ENCODE measurements at regions not wholly inside any gene's neighbourhood (a gene's known extent, or its start where the extent isn't known, plus 50 kb on each side); places are given as distances from the start of the nearest gene placed in this dataset.

DNA sequence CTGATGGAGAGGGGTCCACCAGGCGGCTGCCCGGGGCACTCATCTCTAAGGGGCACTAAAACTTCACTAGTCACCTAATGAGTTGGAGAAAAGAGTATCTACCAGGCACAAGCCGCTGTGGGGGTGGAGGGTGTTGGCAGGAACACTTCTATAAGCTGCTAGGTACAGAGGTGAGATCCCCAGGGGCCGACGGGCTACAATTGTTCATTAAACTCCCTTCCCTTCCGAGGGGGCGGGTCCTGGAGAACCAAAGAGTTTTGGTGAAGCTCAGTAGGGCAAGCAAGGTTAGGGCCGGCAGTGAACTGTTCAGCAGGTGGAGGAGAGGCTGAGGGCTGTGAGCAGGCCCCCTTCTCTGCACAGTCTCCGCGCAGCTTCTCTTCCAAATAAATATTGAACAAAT, 78.7 kb upstream of the ARAP3 start:
- no peak overlapping the region for H3K4me3 Mint-ChIP-seq
- no peak for ATAC-seq
- peaks cover 41 to 65% (median 53%) of the 10 kb centered on the region in 5 donors for H3K27me3 Mint-ChIP-seq
- peaks cover 0 to 14% (median 0%) of the 10 kb centered on the region in 7 donors for H3K4me1 Mint-ChIP-seq
- no peaks in the 10 kb centered on the region for H3K36me3 ChIP-seq (ENCODE audit: control insufficient read depth in 2 of 3, insufficient read depth in 3 of 3, low read length in 3 of 3)
- ChIA-PET CTCF (no interaction called here), POLR2A (no interaction called here)
- no peak for DNase-seq
- no peaks in the 10 kb centered on the region for H3K27me3 ChIP-seq (ENCODE audit: control insufficient read depth in 2 of 2, insufficient read depth in 2 of 2, low read length in 2 of 2)
- no peaks in the 10 kb centered on the region for H3K36me3 Mint-ChIP-seq
- H3K27ac ChIP-seq (ENCODE audit: low read depth, low read length): no peak overlapping the region
- H3K9me3 ChIP-seq (ENCODE audit: control insufficient read depth in 2 of 3, low read length in 3 of 3): no peaks in the 10 kb centered on the region
- no peaks in the 10 kb centered on the region for H3K4me1 ChIP-seq (ENCODE audit: control insufficient read depth in 2 of 2, insufficient read depth in 2 of 2, low read length in 2 of 2)
- no peak overlapping the region for H3K27ac Mint-ChIP-seq
- intact Hi-C loops (cut with micrococcal nuclease): no loop called here
- H3K4me3 ChIP-seq (ENCODE audit: low read length): no peak overlapping the region
- H3K9me3 Mint-ChIP-seq: peaks cover 0 to 4% (median 0%) of the 10 kb centered on the region in 11 donors

DNA sequence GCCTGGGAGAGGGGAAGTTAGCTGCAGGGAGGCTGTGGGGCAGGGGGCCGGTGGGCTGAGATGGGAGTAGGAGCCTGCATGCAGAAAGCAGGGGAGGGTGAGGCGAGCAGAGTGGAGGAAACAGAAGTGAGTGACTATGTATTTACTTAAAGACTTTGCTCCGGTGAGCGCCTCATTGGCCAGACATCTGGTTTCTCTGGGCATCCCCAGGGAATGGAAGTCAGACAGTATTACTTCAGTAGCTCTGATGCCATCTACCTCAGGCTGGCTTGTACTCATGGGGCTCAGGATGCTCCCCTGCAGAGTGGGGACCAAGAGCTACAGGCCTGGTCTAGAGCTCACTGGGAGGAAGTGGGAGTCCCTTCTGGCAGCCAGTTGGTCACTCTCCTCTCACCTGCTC, 78.2 kb upstream of the ARAP3 start:
- Mint-ChIP-seq H3K9me3 (peaks cover 0 to 7% (median 0%) of the 10 kb centered on the region in 11 donors), H3K27ac (no peak overlapping the region), H3K4me3 (no peak overlapping the region), H3K36me3 (no peaks in the 10 kb centered on the region), H3K4me1 (peaks cover 0 to 14% (median 0%) of the 10 kb centered on the region in 7 donors), H3K27me3 (peaks cover 47 to 68% (median 58%) of the 10 kb centered on the region in 5 donors)
- no peak for ATAC-seq
- Histone ChIP-seq H3K36me3 (ENCODE audit: control insufficient read depth in 2 of 3, insufficient read depth in 3 of 3, low read length in 3 of 3) (no peaks in the 10 kb centered on the region), H3K27ac (ENCODE audit: low read depth, low read length) (no peak overlapping the region), H3K9me3 (ENCODE audit: control insufficient read depth in 2 of 3, low read length in 3 of 3) (no peaks in the 10 kb centered on the region), H3K4me3 (ENCODE audit: low read length) (no peak overlapping the region), H3K4me1 (ENCODE audit: control insufficient read depth in 2 of 2, insufficient read depth in 2 of 2, low read length in 2 of 2) (no peaks in the 10 kb centered on the region), H3K27me3 (ENCODE audit: control insufficient read depth in 2 of 2, insufficient read depth in 2 of 2, low read length in 2 of 2) (no peaks in the 10 kb centered on the region)
- ChIA-PET POLR2A (no interaction called here), CTCF (no interaction called here)
- intact Hi-C loops (cut with micrococcal nuclease): no loop called here
- DNase-seq: no peak

- H3K4me1 Mint-ChIP-seq: peaks cover 0 to 17% (median 0%) of the 10 kb centered on the region in 7 donors
- no peak for ATAC-seq
Measured at GRCh38 chr5:141758310-141758998, 76.4 kb upstream of the ARAP3 start.

GRCh38 chr5:141757402-141757801, 75.4 kb upstream of the ARAP3 start:
- H3K4me1 Mint-ChIP-seq: peaks cover 0 to 22% (median 0%) of the 10 kb centered on the region in 7 donors
- H3K27ac Mint-ChIP-seq: no peak overlapping the region
- ATAC-seq: no peak
- H3K27me3 Mint-ChIP-seq: peaks cover 69 to 84% (median 79%) of the 10 kb centered on the region in 5 donors
- no peaks in the 10 kb centered on the region for H3K36me3 ChIP-seq (ENCODE audit: control insufficient read depth in 2 of 3, insufficient read depth in 3 of 3, low read length in 3 of 3)
- H3K4me3 Mint-ChIP-seq: no peak overlapping the region
- H3K4me3 ChIP-seq (ENCODE audit: low read length): no peak overlapping the region
- H3K36me3 Mint-ChIP-seq: no peaks in the 10 kb centered on the region
- DNase-seq: no peak
- no peaks in the 10 kb centered on the region for H3K27me3 ChIP-seq (ENCODE audit: control insufficient read depth in 2 of 2, insufficient read depth in 2 of 2, low read length in 2 of 2)
- no peaks in the 10 kb centered on the region for H3K4me1 ChIP-seq (ENCODE audit: control insufficient read depth in 2 of 2, insufficient read depth in 2 of 2, low read length in 2 of 2)
- H3K9me3 Mint-ChIP-seq: peaks cover 0 to 11% (median 3%) of the 10 kb centered on the region in 11 donors
- intact Hi-C loops (cut with micrococcal nuclease): no loop called here
- ChIA-PET POLR2A (no interaction called here), CTCF (no interaction called here)
- H3K9me3 ChIP-seq (ENCODE audit: control insufficient read depth in 2 of 3, low read length in 3 of 3): no peaks in the 10 kb centered on the region
- no peak overlapping the region for H3K27ac ChIP-seq (ENCODE audit: low read depth, low read length)

More at GRCh38 chr5:141758310-141758998, 76.4 kb upstream of the ARAP3 start:
- peaks cover 63 to 78% (median 72%) of the 10 kb centered on the region in 5 donors for H3K27me3 Mint-ChIP-seq
- CTCF ChIA-PET: no interaction called here
- intact Hi-C loops (cut with micrococcal nuclease): no loop called here
- no peaks in the 10 kb centered on the region for H3K4me1 ChIP-seq (ENCODE audit: control insufficient read depth in 2 of 2, insufficient read depth in 2 of 2, low read length in 2 of 2)
- peaks cover 0 to 11% (median 3%) of the 10 kb centered on the region in 11 donors for H3K9me3 Mint-ChIP-seq
- no peak for DNase-seq
- no peaks in the 10 kb centered on the region for H3K27me3 ChIP-seq (ENCODE audit: control insufficient read depth in 2 of 2, insufficient read depth in 2 of 2, low read length in 2 of 2)
- POLR2A ChIA-PET: no interaction called here
- no peaks in the 10 kb centered on the region for H3K9me3 ChIP-seq (ENCODE audit: control insufficient read depth in 2 of 3, low read length in 3 of 3)
- H3K36me3 Mint-ChIP-seq: no peaks in the 10 kb centered on the region
- H3K36me3 ChIP-seq (ENCODE audit: control insufficient read depth in 2 of 3, insufficient read depth in 3 of 3, low read length in 3 of 3): no peaks in the 10 kb centered on the region
- H3K27ac Mint-ChIP-seq: peak overlapping the region in 1 of 9 donors; percentile 6
- no peak overlapping the region for H3K4me3 ChIP-seq (ENCODE audit: low read length)
- no peak overlapping the region for H3K27ac ChIP-seq (ENCODE audit: low read depth, low read length)
- H3K4me3 Mint-ChIP-seq: peak overlapping the region in 1 of 10 donors; percentile 71

DNA sequence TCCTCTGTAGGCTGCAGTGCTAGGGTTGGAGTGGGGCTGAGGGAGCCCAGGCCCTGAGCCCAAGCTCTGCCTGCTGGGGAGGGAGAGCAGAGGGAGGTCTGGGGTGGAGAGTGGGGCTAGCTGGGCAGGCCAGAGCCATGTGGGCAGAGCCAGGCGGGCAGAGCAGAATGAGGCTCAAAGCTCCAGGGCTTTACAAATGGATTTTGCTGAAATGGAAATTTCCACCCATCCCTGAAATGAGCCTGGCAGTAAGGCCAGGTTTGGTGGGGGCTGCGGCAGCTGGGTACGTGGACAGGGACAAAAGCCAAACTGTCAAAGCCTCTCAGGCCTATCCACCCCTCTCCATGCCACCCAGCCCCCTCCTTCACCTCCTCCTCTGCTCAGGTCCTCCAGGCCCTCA, 74.2 kb upstream of the ARAP3 start:
- no peaks in the 10 kb centered on the region for H3K9me3 ChIP-seq (ENCODE audit: control insufficient read depth in 2 of 3, low read length in 3 of 3)
- CTCF ChIA-PET: no interaction called here
- DNase-seq: no peak
- no peaks in the 10 kb centered on the region for H3K36me3 ChIP-seq (ENCODE audit: control insufficient read depth in 2 of 3, insufficient read depth in 3 of 3, low read length in 3 of 3)
- H3K27ac ChIP-seq (ENCODE audit: low read depth, low read length): no peak overlapping the region
- H3K36me3 Mint-ChIP-seq: peaks cover 0 to 5% (median 0%) of the 10 kb centered on the region in 5 donors
- peaks cover 73 to 86% (median 82%) of the 10 kb centered on the region in 5 donors for H3K27me3 Mint-ChIP-seq
- H3K27me3 ChIP-seq (ENCODE audit: control insufficient read depth in 2 of 2, insufficient read depth in 2 of 2, low read length in 2 of 2): no peaks in the 10 kb centered on the region
- H3K4me3 ChIP-seq (ENCODE audit: low read length): no peak overlapping the region
- no peaks in the 10 kb centered on the region for H3K4me1 ChIP-seq (ENCODE audit: control insufficient read depth in 2 of 2, insufficient read depth in 2 of 2, low read length in 2 of 2)
- POLR2A ChIA-PET: no interaction called here
- H3K27ac Mint-ChIP-seq: no peak overlapping the region
- intact Hi-C loops (cut with micrococcal nuclease): no loop called here
- peaks cover 0 to 18% (median 0%) of the 10 kb centered on the region in 7 donors for H3K4me1 Mint-ChIP-seq
- no peak for ATAC-seq
- H3K4me3 Mint-ChIP-seq: no peak overlapping the region
- peaks cover 0 to 11% (median 3%) of the 10 kb centered on the region in 11 donors for H3K9me3 Mint-ChIP-seq

DNA sequence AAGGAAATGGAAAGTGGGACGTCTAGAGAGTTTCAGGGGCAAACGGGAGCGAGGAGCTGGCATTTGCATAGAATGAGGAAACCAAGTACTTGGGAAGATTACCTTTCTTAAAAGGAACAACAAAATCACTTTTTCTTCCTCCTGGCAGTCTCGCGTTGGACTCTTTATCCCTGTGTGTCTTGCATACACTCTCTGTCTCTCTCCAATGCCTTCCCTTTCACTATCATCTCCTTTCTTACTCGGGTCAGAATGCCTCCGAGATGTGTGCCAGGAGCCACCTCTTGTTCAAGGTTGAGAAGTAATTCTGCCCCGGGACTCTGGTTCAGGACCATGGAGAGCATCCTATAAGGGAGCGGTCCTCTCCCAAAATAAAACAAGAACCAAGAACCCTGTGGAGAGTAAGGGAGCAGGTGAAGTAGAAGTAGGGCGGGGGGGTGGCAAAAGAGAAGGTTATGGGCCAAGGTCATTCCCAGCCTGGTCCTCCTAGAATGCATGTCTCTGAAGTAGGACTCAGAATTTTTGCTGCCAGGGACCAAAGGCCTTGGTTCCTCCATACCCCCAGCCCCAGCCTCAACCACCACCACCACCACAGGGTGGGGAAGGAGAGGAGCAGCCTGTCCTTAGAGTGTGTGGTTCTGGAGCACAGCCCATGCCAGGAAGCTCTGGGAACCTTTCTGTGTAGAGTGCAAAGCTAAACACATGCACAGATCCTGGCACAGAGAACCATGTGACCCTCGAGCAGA, 72.1 kb upstream of the ARAP3 start:
- H3K27me3 ChIP-seq (ENCODE audit: control insufficient read depth in 2 of 2, insufficient read depth in 2 of 2, low read length in 2 of 2): no peaks in the 10 kb centered on the region

More for the DNA sequence above, 72.1 kb upstream of the ARAP3 start:
- ChIA-PET POLR2A (no interaction called here), CTCF (interaction anchor here (0.5 kb wide), 1 partner anchor 424 kb away, joined by 3 read pairs; the partner anchor contains the start of gene PCDHGA1)
- no peaks in the 10 kb centered on the region for H3K9me3 ChIP-seq (ENCODE audit: control insufficient read depth in 2 of 3, low read length in 3 of 3)
- no peak overlapping the region for H3K4me3 ChIP-seq (ENCODE audit: low read length)
- Mint-ChIP-seq H3K36me3 (peaks cover 0 to 5% (median 0%) of the 10 kb centered on the region in 5 donors), H3K9me3 (peaks cover 0 to 11% (median 3%) of the 10 kb centered on the region in 11 donors), H3K4me3 (peak overlapping the region in 1 of 10 donors; percentile 21), H3K27ac (peak overlapping the region in 1 of 9 donors; percentile 67), H3K27me3 (peaks cover 64 to 89% (median 80%) of the 10 kb centered on the region in 5 donors), H3K4me1 (peaks cover 0 to 18% (median 0%) of the 10 kb centered on the region in 7 donors)
- no peaks in the 10 kb centered on the region for H3K36me3 ChIP-seq (ENCODE audit: control insufficient read depth in 2 of 3, insufficient read depth in 3 of 3, low read length in 3 of 3)
- ATAC-seq (no peak), DNase-seq (peak in 4 of 9 donors; percentile 4 to 28 (median 12))
- no peak overlapping the region for H3K27ac ChIP-seq (ENCODE audit: low read depth, low read length)
- no peaks in the 10 kb centered on the region for H3K4me1 ChIP-seq (ENCODE audit: control insufficient read depth in 2 of 2, insufficient read depth in 2 of 2, low read length in 2 of 2)
- intact Hi-C loops (cut with micrococcal nuclease): loop anchor here in 1 of 2 donors (1.0 kb wide), 1 partner anchor 20 kb away; no protein-coding TSS in a partner anchor

Data from naive thymus-derived CD4-positive, alpha-beta T cell (primary cell).